Fibroblast of peridontal ligament (primary cell): ENCODE measurements at regions not wholly inside any gene's neighbourhood (a gene's known extent, or its start where the extent isn't known, plus 50 kb on each side); places are given as distances from the start of the nearest gene placed in this dataset.
"Not testable (repeated sequence)": the region's sequence is repeated elsewhere in the genome, so short reads cannot be mapped to it uniquely, and the experiment has no call there.

Source experiments
- DNase-seq: peaks from one replicate; pipeline ENCODE4 v3.0.0-alpha.2; 2010; ENCODE audit errors: extremely low read depth

DNA sequence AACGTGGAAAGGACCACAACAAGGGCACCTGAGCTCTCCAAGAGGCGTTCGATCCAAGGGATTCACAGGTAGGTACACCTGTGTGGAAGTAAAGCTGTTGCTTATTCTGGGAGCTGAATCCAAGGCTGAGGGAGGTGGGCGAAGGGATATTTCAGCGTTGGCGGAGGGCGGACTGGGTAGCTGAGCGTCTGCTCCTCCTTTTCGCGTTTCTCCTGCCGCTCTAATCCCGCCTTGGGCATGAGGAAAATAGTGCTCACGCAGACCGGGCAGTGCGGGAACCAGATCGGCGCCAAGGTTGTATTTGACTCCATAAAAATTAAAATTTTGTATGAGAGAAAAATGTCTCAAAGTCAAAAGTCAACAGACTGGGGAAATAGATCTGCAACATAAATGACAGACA lies 3966.2 kb upstream of the OR11H1 start:
- DNase-seq = not testable (repeated sequence)

DNA sequence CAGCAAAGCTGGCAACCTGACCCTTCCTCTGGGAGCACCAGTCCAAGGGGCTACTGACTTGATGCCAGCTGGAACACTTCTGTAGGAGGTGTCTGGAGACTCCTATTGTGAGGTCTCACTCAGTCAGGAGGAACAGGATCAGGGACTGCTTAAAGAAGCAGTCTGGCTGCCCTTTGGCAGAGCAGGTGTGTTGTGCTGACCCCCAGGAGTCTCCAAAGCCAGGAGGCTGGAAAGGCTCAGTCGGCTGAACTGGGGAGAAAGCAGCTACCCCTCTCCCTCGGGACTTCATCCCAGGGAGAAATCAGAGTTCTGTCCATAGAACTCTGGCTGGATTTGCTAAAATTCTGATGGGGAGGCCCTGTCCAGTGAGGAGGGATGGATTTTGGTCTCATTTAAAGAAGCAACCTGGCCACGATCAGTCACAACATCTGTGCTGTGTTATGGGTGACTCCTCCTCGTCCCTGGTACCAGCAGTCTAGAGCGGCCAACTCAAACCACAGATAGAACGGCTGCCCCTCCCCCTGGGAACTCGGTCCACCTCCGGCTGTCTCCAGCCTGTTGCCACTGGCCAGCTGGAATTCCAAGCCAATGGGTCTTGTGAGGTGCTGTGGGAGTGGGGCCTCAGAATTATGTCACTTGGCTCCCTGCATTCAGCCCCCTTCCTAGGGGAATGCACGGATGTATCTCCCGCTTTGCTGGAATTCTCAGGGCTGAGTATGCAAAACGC lies 3959.0 kb upstream of the OR11H1 start:
- DNase-seq = not testable (repeated sequence)

DNA sequence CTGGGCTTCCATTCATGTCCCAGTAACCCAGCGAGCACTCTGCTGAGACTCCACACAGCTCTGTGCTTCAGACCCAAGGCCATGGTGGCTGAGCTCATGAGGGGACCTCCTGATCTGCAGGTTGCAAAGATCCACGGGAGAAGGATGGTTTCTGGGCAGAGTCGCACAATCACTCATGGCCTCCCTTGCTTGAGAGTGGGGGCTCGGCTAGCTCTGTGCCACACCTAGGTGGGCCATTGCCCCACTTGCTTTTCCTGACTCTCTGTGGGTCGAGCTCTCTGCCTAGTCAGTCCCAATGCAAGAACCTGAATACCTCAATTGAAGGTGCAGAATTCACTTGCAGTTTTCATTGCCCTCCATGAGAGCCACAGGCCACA lies 3958.4 kb upstream of the OR11H1 start:
- not testable (repeated sequence) for DNase-seq

DNA sequence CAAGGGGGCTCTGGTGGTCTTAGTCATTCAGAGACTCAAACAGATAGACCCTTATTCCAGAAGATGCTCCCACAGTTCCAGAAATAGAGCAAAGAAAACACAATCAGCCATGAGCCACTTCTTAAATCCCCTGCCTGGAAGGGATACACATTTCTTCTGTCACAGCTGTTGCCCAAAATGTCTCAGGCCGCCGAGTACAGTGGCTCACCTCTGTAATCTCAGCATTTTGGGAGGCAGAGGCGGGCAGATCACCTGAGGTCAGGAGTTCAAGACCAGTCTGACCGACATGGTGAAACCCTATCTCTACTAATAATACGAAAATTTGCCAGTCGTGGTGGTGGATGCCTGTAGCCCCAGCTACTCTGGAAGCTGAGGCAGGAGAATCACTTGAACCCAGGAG lies 3954.8 kb upstream of the OR11H1 start:
- not testable (repeated sequence) for DNase-seq

DNA sequence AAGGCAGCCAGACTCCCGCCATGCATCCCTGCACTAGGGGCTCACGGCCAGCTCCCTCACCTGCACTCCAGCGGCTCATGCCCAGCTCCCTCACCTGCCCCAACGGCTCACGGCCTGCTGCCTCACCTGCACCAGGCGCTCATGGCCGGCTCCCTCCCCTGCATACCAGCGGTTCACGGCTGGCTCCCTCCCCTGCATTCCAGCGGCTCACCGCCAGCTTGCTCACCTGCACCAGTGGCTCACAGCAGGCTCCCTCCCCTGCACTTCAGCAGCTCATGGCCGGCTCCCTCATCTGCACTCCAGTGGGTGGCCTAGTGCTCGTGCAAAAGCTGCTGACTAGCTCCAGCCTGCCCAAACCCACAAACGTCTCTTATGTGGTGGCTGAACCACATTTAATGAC lies 3953.8 kb upstream of the OR11H1 start:
- DNase-seq = not testable (repeated sequence)

DNA sequence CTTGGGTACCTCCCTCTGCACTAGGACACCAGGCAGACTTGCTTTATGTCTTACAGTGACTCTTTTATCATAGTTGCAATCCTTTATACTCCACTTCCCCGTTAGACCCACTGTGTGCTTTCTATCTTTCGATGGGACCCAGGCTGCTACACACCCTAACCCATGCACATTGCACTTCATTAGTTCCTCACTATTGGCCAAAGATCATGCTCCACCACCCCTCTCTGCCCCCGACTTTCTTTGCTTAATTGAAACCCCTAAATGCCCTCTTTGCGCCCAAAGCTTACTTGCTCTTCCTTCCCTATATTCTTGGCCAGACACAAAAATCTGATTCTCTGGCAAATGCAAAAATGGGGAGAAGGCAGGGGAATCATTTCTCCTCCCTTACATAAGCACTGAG lies 3953.3 kb upstream of the OR11H1 start:
- not testable (repeated sequence) for DNase-seq

DNA sequence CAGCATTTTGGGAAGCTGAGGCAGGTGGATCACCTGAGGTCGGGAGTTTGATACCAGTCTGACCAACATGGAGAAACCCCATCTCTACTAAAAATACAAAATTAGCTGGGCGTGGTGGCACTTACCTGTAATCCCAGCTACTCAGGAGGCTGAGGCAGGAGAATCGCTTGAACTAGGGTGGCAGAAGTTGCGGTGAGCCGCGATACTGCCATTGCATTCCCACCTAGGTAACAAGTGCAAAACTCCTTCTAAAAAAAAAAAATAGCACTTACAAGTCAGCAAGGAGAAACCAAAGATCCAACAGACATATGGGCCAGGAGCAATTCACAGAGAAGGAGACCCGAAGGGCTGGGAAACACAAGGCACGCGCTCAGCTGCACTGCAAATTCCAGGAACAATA lies 3951.3 kb upstream of the OR11H1 start:
- DNase-seq = not testable (repeated sequence)

DNA sequence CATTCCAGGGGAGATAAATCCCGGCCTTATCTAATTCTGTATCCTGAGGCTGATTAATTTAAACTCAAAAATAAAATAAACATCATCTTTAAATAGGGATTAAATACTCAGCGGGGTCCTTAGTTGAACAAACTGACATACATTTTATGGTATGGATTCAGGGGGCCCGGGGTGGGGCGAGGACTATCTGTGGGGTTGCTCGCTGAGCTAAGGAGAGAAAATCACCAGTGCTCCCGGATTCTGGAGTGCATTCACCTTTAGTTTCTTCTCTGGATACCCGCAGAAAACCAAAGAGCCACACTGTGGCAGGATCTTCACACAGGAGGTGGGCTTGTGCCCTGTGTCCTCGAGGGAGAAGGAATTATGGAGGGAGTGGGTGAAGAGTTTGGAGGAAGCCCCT lies 3949.9 kb upstream of the OR11H1 start:
- DNase-seq = not testable (repeated sequence)

DNA sequence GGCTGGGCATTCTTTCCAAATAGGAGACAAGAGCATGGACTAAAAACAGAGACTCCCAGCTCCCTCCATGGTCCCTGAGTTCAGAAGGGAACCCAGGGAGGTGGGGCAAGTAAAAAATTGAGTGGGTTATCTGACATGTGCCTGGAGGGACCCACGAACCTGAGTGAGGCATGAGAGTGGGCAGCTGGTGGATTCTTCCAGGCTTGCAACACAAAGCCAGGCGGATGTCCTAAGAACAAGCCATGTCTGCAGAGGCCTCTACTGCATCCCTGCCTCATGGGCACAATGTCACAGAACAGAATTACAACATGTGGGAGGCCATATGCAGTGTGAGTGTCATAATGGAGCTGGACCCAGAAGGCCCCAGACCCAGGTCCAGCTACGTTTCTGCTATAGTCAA lies 3949.4 kb upstream of the OR11H1 start:
- DNase-seq = not testable (repeated sequence)

DNA sequence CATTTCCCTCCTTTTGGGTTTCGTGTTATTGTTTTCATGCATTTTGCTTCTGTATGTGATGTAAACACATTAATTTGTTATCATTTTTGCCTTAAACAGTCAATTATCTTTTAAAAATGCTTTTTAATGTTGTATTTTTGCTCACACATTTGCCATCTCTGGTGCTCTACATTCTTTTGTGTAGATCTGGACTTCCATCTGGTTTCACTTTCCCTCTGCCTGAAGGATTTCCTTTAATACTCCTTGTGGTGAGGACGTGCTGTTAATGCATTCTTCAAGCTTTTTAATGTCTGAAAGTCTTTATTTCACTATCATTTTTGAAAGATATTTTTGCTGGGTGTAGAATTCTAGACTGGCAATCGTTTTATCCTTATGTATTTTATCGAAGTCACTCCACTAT lies 3945.9 kb upstream of the OR11H1 start:
- DNase-seq = not testable (repeated sequence)

DNA sequence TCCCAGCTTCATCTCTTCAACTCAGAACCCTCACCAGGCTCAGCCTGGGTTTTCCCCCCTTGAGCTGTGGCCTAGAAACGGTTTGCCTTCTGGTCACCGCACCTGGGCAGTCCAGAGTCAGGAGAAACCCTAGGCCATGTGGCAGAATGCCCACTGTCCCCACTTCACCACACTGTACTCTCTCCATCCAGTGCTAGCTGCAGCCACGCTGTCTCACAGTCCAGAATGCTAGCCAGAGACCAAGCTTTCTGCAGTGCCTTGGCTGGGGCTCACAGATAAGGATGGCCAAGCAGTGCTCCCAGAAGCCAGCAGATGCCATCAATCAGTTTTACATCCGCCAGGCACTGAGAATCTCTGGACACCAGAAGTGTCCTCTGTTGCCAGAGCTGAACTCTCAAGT lies 3943.8 kb upstream of the OR11H1 start:
- not testable (repeated sequence) for DNase-seq

DNA sequence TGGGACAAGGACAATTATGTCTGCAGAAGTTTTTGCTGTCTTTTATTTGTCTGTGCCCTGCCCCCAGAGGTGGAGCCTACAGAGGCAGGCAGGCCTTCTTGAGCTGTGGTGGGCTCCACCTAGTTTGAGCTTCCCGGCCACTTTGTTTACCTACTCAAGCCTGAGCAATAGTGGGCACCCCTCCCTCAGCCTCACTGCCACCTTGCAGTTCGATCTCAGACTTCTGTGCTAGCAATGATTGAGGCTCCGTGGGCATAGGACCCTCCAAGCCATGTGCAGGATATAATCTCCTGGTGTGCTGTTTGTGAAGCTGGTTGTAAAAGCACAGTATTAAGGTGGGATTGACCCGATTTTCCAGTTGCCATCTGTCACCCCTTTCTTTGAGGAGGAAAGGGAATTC lies 3933.4 kb upstream of the OR11H1 start:
- DNase-seq = not testable (repeated sequence)

DNA sequence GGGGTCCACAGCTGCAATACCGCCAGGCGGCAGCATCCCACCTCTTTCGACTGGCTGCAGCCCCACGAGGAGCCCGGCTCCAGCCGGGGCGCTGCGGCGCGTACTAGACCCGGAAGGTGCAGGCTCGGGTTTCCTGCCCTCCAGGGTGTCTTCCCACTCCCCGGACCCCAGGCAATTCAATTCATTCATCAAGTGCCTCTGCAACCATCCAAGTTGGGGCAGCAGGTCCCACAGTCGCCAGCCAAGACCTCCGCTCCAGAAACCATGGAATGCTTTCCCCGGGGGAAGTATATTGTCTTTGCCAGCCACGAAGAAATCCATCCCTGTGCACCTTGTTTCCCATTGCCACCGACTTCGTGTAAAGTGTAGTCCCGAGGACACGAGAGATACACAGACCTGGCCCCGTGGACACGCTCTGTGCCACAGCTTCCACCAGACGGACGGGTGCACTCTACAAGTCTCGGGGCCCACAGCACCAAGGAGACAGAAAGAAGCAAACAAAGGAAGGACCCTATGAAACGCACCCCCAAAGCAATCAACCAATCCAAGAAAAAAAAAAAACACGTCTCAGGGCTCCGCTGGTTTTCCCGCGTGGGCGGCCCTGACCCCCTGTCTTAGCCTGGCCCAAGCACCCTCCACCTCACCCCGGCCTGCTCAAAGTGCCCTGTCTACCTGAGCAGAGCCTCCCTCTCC lies 3930.2 kb upstream of the OR11H1 start:
- not testable (repeated sequence) for DNase-seq

DNA sequence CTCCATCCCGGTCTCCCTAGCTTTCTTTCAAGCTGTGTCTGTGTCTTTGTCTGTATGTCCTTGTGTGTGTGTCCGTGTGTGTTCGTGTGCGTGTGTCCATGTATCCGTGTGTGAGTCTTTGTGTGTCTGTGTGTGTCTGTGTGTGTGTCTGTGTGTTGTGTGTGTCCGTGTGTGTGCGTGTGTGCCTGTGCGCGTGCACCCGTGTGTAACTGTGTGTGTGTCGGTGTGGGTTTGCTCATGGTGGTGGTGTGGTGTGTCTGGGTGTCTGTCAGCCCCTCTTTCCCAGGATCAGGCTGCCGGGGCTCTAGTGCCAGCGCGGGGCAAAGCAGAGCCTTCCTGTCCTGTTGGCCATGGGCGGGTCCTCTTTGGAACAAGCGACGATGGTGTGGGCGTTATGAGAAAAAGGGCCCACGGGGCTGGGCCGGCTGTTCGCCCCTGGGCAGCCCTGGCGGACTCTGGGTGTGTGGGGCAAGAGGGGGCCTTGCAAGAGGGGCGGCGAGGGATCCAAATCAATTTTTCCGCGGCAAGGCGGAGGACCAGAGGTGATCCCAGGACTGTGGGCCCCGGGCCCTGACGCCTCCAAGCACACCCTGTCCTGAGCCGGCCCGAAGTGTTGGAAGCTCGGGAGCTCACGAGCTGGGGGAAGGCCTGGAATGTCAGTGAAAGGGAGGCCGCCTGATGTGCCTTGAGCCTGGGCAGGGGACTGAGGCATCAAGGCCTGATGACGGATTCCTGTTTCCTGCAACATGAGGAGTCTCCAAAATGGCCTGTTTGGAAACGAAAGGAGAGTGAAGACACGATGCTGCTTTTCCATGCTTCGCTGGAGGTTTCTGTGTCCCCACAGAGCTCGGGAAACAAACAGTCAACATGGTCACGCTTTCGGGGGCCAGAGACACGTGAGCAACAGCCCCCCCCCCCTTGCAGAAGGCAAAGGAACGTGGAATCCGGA lies 3929.2 kb upstream of the OR11H1 start:
- DNase-seq = no peak

DNA sequence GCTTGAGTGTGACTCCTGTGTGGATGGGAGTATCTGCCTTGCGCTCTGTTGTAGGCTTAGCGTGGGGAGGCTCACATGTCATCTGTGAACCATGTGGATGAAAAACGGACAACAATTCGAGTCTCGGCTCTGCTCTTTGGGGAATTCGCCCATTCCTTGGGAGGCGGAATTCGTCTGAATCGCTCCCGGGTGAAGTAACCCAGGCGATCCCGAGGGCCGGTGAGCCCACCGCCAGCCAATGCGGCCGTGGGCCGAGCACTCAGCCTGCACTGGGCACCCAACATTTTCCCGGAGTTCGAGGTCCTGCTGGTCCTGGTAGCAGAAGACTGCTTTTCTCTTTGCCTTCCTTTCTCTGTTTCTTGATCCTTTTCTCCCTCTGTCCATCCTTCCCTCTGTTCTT lies 3928.5 kb upstream of the OR11H1 start:
- not testable (repeated sequence) for DNase-seq

DNA sequence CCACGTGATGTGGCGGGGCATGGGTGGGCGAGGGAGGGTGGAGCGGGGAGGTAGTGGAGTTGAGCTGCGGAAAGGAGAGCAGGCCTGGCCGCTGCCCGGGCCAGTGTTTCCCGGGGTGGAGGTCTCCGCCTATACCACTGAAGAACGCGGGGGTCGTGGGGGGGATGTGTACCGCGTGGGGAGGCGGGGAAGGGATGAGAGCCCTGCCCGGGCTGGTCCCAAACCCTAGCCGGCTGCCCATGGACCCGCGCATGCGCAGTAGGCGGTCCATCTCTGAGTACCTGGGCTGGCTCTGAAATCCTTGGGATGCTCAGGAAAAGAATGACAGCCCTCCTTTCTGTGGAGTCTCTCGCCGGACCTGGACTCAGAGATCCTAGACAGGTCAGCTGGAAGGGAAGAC lies 3927.8 kb upstream of the OR11H1 start:
- not testable (repeated sequence) for DNase-seq

DNA sequence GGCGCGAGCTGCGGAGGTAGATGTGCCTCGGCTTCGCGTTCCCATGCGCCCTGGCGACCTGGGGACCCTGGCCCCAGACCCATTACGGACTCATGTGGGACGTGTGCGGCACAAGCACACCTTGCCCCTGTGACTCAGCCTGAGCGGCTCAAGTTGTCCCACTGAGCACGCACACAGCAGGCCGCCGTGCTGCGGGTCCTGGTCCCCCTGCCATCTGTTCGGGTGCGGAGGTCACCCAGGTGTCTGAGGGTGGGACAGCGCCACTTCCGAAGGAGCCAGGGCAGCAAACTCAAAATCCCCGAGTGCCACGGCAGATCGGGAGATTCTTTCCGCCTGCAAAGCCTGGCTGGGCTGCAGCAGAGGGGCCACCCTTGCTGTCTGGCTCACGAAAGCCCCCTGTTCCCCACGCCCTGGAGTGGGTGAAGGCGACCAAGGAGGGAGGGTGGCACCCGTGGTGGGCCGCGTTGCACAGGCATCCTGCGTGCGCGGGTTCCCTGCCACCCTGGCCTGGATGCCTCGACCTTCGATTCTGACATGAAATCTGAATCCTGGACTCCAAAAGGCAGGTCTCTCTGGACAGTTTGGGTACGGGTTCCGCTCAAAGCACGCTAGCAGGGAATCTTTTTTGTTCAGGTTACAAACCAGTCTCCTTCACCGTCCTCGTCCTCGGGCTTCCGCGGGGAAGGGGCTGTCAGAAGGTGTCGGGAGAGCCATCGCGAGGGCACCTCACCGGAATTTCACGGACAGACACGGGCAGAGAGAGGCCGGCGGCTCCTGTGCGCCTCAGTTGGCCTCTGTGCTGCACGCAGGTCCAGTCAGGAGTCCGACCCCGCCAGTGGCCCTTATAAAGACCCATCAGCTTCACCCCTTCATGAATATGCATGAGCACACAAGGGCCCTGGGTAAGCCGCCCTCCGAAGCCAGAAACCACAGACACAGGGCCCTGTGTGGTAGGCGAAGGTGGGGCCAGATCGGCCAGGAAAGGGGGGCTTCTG lies 3926.8 kb upstream of the OR11H1 start:
- not testable (repeated sequence) for DNase-seq

DNA sequence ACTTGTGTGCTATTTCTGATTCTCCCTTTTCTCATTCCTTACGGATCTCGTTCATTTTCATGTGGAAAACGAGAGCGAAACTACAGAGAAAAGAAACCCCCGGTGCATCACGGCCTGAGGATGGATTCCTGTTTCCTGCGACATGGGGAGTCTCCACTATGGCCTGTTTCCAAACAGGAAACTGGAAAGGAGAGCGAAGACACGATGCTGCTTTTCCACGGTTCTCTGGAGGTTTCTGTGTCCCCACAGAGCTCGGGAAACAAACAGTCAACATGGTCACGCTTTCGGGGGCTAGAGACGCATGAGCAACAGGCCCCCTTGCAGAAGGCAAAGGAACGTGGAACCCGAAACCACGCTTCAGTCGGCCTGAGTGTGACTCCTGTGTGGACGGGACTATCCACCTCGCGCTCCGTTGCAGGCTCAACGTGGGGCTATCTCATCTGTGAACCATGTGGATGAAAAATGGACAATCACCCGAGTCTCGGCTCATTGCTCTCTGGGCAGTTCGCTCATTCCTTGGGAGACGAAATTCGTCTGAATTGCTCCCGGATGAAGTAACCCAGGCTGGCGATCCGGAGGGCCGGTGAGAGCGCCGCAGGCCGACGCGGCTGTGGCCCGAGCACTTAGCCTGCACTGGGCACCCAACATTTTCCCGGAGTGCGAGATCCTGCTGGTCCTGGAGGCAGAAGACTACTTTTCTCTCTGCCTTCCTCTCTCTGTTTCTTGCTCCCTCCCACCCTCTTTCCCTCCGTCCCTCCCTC lies 3923.2 kb upstream of the OR11H1 start:
- DNase-seq = not testable (repeated sequence)

DNA sequence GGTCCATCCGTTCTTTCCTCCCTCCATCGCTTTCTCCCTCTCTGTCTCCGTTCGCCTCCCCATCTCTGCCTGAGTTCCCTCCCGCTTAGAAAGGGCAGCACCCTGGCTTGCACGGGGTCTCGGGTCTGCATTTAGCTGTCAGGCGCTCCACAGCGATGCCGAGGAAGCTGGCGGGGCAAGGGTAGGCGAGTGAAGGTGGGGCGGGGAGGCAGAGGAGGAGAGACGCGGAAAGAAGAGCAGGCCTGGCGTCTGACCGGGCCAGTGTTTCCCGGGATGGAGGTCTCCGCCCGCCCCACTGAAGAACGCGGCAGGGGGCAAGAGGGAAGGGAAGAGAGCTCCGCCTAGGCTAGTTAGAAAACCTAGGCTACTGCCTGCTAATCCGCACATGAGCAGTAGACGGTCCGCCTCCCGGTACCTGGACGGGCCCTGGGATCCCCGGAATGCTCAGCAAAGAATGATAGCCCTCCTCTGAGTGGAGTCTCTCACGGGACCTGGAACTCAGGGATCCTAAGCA lies 3922.5 kb upstream of the OR11H1 start:
- no peak for DNase-seq
